GM21619 (cell line): ENCODE measurements at regions not wholly inside any gene's neighbourhood (a gene's known extent, or its start where the extent isn't known, plus 50 kb on each side); places are given as distances from the start of the nearest gene placed in this dataset.
A peak's percentile ranks its signal among the peaks of the same experiment; 100 is the strongest.

ENCODE experiments used
- ATAC-seq: cut with Tn5 transposase; IDR thresholded peaks from one replicate; pipeline ENCODE4 v1.9.1; 2021; ENCODE audit not compliant: unreplicated experiment

- ATAC-seq: no peak
Observed at GRCh38 chr7:26044320-26044719, 107.7 kb upstream of the NFE2L3 start.

GRCh38 chr7:26046150-26046549 is 105.8 kb upstream of the NFE2L3 start:
- ATAC-seq: no peak

- ATAC-seq: no peak
Observed at GRCh38 chr7:26046878-26047277, 105.1 kb upstream of the NFE2L3 start.

GRCh38 chr7:26048663-26049062 is 103.3 kb upstream of the NFE2L3 start:
- no peak for ATAC-seq

GRCh38 chr7:26049081-26049480 is 102.9 kb upstream of the NFE2L3 start:
- ATAC-seq: no peak

- ATAC-seq: no peak
Observed at GRCh38 chr7:26051021-26051420, 101.0 kb upstream of the NFE2L3 start.

- ATAC-seq: no peak
Observed at GRCh38 chr7:26052706-26053105, 99.3 kb upstream of the NFE2L3 start.

- no peak for ATAC-seq
Observed at GRCh38 chr7:26054386-26054785, 97.6 kb upstream of the NFE2L3 start.

GRCh38 chr7:26055241-26055640 is 96.8 kb upstream of the NFE2L3 start:
- no peak for ATAC-seq

GRCh38 chr7:26060733-26061677 is 91.0 kb upstream of the NFE2L3 start:
- ATAC-seq: no peak

GRCh38 chr7:26061678-26062603 is 90.1 kb upstream of the NFE2L3 start:
- peak; percentile 60 for ATAC-seq

- no peak for ATAC-seq
Observed at GRCh38 chr7:26065652-26066051, 86.3 kb upstream of the NFE2L3 start.

GRCh38 chr7:26066736-26067135 is 85.3 kb upstream of the NFE2L3 start:
- ATAC-seq: no peak

- no peak for ATAC-seq
Observed at GRCh38 chr7:26070290-26070689, 81.7 kb upstream of the NFE2L3 start.

GRCh38 chr7:26071622-26072456 is 80.2 kb upstream of the NFE2L3 start:
- ATAC-seq: no peak

- ATAC-seq: no peak
Observed at GRCh38 chr7:26073041-26073440, 79.0 kb upstream of the NFE2L3 start.

GRCh38 chr7:26074919-26075318 is 77.1 kb upstream of the NFE2L3 start:
- ATAC-seq: no peak

- no peak for ATAC-seq
Observed at GRCh38 chr7:26076691-26077090, 75.3 kb upstream of the NFE2L3 start.

GRCh38 chr7:26078437-26079336 is 73.3 kb upstream of the NFE2L3 start:
- ATAC-seq: peak; percentile 95

GRCh38 chr7:26081638-26082037 is 70.4 kb upstream of the NFE2L3 start:
- ATAC-seq: no peak
